ENCODE measurements at regions not wholly inside any gene's neighbourhood (a gene's known extent, or its start where the extent isn't known, plus 50 kb on each side); places are given as distances from the start of the nearest gene placed in this dataset. TPM values are rescaled to one million over a fixed set of nuclear protein-coding genes. Genes with fewer than 3 reads are reported as not detected.

- TF ChIP-seq ZBTB33 (IDR thresholded peaks at IDR 0.05) (no peak), MAX (IDR thresholded peaks at IDR 0.05) (no peak), JUND (IDR thresholded peaks at IDR 0.05) (no peak), HNF4G (IDR thresholded peaks at IDR 0.05) (no peak), FOXA2 (IDR thresholded peaks at IDR 0.05) (no peak)
Observed at GRCh38 chr20:7828437-7828836, 111.8 kb downstream of the HAO1 start (continued).

- H3K4me1 ChIP-seq (ENCODE audit: control insufficient read depth in 4 of 4, insufficient read depth in 4 of 4, low read length in 3 of 4): no peaks in the 10 kb centered on the region
- no peak for DNase-seq (ENCODE audit: low spot score)
- H3K4me3 ChIP-seq (ENCODE audit: low read depth in 1 of 3, low read length in 3 of 3): no peak overlapping the region
- H3K9me3 ChIP-seq (ENCODE audit: control insufficient read depth in 4 of 4, low read length in 3 of 4): no peaks in the 10 kb centered on the region
- no peaks in the 10 kb centered on the region for H3K36me3 ChIP-seq (ENCODE audit: control insufficient read depth in 4 of 4, insufficient read depth in 3 of 4, low read depth in 1 of 4, low read length in 3 of 4)
- no peak overlapping the region for H3K9ac ChIP-seq (ENCODE audit: low read depth in 1 of 2, low read length in 2 of 2)
- no peak for TF ChIP-seq SP1 (IDR thresholded peaks at IDR 0.05)
- TF ChIP-seq ZBTB33 (IDR thresholded peaks at IDR 0.05): no peak
- no peak for TF ChIP-seq RXRA (IDR thresholded peaks at IDR 0.05)
- TF ChIP-seq HNF4G (IDR thresholded peaks at IDR 0.05): no peak
- TF ChIP-seq REST (IDR thresholded peaks at IDR 0.05): no peak
- WGBS: 73% methylated on average over 4 of the region's 4 CpGs
- H3K27me3 ChIP-seq (ENCODE audit: control insufficient read depth in 4 of 4, insufficient read depth in 4 of 4, low read length in 3 of 4): no peaks in the 10 kb centered on the region
- H3K27ac ChIP-seq (ENCODE audit: low read depth in 1 of 2, low read length in 2 of 2): no peak overlapping the region
Observed at GRCh38 chr20:7829031-7829430, 111.2 kb downstream of the HAO1 start.

GRCh38 chr20:7829776-7830175 lies 110.5 kb downstream of the HAO1 start:
- H3K4me1 ChIP-seq (ENCODE audit: control insufficient read depth in 4 of 4, insufficient read depth in 4 of 4, low read length in 3 of 4): no peaks in the 10 kb centered on the region
- H3K27ac ChIP-seq (ENCODE audit: low read depth in 1 of 2, low read length in 2 of 2): no peak overlapping the region
- no peaks in the 10 kb centered on the region for H3K9me3 ChIP-seq (ENCODE audit: control insufficient read depth in 4 of 4, low read length in 3 of 4)
- H3K9ac ChIP-seq (ENCODE audit: low read depth in 1 of 2, low read length in 2 of 2): no peak overlapping the region
- H3K4me3 ChIP-seq (ENCODE audit: low read depth in 1 of 3, low read length in 3 of 3): no peak overlapping the region
- no peaks in the 10 kb centered on the region for H3K36me3 ChIP-seq (ENCODE audit: control insufficient read depth in 4 of 4, insufficient read depth in 3 of 4, low read depth in 1 of 4, low read length in 3 of 4)
- no peak for TF ChIP-seq NR2F2 (IDR thresholded peaks at IDR 0.05)
- no peak for DNase-seq (ENCODE audit: low spot score)
- no peaks in the 10 kb centered on the region for H3K27me3 ChIP-seq (ENCODE audit: control insufficient read depth in 4 of 4, insufficient read depth in 4 of 4, low read length in 3 of 4)

Small RNAs in the stretch of these regions (small RNA-seq; reads per million reads assigned to genes)
- gene MIR8062 (not detected), gene RN7SL547P (not detected)

Data from liver (tissue), 8 donors.